Mucosa of descending colon (tissue), 3 donors: ENCODE measurements at regions not wholly inside any gene's neighbourhood (a gene's known extent, or its start where the extent isn't known, plus 50 kb on each side); places are given as distances from the start of the nearest gene placed in this dataset.

Experiments used
- ATAC-seq: fragments of 200-7000 bp; cut with Tn5 transposase; one replicate; pipeline ENCODE4 v1.9.1; 2020; ENCODE audit warnings: mild to moderate bottlenecking, moderate library complexity
- DNase-seq, 3 donors: peaks; one replicate each; pipeline ENCODE4 v3.0.0-alpha.2; 2020
- H3K36me3 ChIP-seq: fragments of 200-600 bp; one replicate; pipeline ENCODE4 v1.8.0; 2021; ENCODE audit warnings: low read depth, mild to moderate bottlenecking
- H3K4me1 ChIP-seq: fragments of 200-600 bp; one replicate; pipeline ENCODE4 v1.8.0; 2021; ENCODE audit warnings: low read depth, mild to moderate bottlenecking
- H3K4me3 ChIP-seq: fragments of 200-600 bp; one replicate; pipeline ENCODE4 v1.8.0; 2021; ENCODE audit warnings: mild to moderate bottlenecking
- H3K9me3 ChIP-seq: fragments of 200-600 bp; one replicate; pipeline ENCODE4 v1.8.0; 2021; ENCODE audit warnings: mild to moderate bottlenecking
- intact Hi-C, 2 donors: fragments of 100-400 bp; cut with DNase I in 1 of 2; cut with micrococcal nuclease in 1 of 2; formaldehyde crosslinking; loops; one replicate each; pipeline versions ENCODE4 v1.11.0 to v1.11.1; 2022; cut with DNase I, micrococcal nuclease
- TF ChIP-seq, protein P1 (sequence below): fragments of 200-600 bp; IDR thresholded peaks from one replicate; pipeline ENCODE4 v1.8.0; 2022; ENCODE audit warnings: antibody characterized with exemption, mild to moderate bottlenecking
- donor health status: DM: no; HTN: no; CAD: no; lungs with moderate emphysema.
- donor health status: DM: no; HTN: no; CAD: no.
- donor health status: DM: no; HTN: yes; CAD: no.

DNA sequence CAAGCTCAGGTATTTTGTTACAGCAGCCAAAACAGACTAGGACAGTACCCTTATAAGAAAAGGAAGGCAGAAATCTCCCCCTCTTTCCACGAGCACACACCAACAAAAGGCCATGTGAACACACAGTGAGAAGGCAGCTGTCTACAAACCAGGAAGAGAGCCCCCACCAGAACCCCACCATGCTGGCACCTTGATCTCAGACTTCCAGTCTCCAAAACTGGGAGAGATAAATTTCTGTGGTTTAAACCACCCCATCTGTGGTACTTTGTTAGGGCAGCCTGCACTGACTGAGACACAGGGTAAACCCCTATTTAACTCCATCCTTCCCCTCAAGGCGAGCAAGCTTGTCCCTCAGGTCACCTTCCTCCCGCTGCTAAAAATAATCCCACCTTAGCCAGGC lies 475.8 kb upstream of the JARID2 start:
- Histone ChIP-seq H3K9me3 (no peaks in the 10 kb centered on the region), H3K36me3 (no peaks in the 10 kb centered on the region), H3K4me3 (no peak overlapping the region), H3K4me1 (no peaks in the 10 kb centered on the region)
- intact Hi-C loops = no loop called here
- TF ChIP-seq, protein P1, sequence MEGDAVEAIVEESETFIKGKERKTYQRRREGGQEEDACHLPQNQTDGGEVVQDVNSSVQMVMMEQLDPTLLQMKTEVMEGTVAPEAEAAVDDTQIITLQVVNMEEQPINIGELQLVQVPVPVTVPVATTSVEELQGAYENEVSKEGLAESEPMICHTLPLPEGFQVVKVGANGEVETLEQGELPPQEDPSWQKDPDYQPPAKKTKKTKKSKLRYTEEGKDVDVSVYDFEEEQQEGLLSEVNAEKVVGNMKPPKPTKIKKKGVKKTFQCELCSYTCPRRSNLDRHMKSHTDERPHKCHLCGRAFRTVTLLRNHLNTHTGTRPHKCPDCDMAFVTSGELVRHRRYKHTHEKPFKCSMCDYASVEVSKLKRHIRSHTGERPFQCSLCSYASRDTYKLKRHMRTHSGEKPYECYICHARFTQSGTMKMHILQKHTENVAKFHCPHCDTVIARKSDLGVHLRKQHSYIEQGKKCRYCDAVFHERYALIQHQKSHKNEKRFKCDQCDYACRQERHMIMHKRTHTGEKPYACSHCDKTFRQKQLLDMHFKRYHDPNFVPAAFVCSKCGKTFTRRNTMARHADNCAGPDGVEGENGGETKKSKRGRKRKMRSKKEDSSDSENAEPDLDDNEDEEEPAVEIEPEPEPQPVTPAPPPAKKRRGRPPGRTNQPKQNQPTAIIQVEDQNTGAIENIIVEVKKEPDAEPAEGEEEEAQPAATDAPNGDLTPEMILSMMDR = no peak
- ATAC-seq (no peak), DNase-seq (no peak)

DNA sequence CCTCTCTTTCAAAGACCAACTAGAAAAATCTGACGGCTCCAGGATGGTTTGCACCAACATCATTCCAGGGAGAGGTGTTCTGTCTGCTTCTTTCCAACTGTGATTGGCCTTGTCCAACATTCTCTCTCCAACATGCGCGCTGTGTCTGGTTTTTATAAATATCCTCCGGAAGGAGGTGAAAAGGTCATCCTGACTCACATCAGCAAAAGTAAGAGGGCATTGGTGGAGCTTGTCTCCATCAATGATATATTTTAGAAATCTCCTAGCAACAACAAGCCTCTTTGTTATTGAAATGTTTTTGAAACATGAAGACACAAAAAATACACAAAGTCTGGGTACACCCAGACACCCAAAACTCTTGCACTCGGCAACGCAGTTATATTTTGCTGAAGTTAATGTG lies 475.3 kb upstream of the JARID2 start:
- no peaks in the 10 kb centered on the region for H3K4me1 ChIP-seq
- H3K9me3 ChIP-seq = no peaks in the 10 kb centered on the region
- DNase-seq (no peak), ATAC-seq (no peak)
- H3K4me3 ChIP-seq = no peak overlapping the region
- TF ChIP-seq, protein P1 = no peak
- H3K36me3 ChIP-seq = no peaks in the 10 kb centered on the region
- intact Hi-C loops = no loop called here

DNA sequence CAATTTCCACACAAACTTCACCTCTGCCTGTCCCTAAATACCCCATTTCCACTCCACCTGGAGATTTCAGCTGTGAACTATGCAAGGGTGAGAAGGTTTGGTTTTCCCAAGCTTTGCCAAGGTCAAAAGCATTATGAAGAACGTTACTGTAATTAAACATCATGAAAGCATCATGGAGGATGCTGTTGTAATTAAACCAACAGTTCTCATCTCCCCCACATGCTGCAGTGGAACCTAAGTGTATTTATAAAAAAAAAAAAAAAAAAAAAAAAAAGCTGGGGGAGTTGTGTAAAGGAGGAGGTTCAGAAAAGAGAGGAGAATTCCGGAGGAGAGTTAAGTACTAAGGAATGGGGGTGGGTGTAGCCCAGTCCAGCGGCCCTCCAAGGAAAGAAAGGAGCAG lies 474.9 kb upstream of the JARID2 start:
- H3K4me1 ChIP-seq = no peaks in the 10 kb centered on the region
- ATAC-seq (no peak), DNase-seq (no peak)
- no peaks in the 10 kb centered on the region for H3K36me3 ChIP-seq
- no peaks in the 10 kb centered on the region for H3K9me3 ChIP-seq
- TF ChIP-seq, protein P1 = no peak
- no peak overlapping the region for H3K4me3 ChIP-seq
- intact Hi-C loops = no loop called here

DNA sequence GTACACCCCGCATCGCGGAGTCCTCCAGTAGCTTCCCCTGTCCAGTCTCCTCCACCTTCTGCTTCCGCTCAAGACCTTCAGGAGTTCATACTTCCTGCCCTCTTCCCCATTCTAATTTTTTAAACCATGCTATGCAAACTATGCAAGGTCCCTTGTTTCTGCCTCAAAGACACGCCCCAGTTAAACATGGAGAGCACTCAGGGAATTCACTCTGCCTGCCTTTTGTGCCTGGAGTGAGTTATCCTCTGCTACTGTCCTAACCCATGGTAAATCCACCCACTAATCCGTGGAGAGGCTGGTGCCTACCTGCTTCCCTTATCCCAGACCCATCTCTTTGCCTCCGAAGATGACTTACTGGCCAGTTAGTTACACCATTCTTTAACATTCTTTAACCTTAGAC lies 473.7 kb upstream of the JARID2 start:
- H3K4me1 ChIP-seq = no peaks in the 10 kb centered on the region
- no peak for DNase-seq
- intact Hi-C loops = no loop called here
- no peaks in the 10 kb centered on the region for H3K9me3 ChIP-seq
- H3K36me3 ChIP-seq = no peaks in the 10 kb centered on the region
- no peak for ATAC-seq
- H3K4me3 ChIP-seq = no peak overlapping the region
- TF ChIP-seq, protein P1 = no peak

DNA sequence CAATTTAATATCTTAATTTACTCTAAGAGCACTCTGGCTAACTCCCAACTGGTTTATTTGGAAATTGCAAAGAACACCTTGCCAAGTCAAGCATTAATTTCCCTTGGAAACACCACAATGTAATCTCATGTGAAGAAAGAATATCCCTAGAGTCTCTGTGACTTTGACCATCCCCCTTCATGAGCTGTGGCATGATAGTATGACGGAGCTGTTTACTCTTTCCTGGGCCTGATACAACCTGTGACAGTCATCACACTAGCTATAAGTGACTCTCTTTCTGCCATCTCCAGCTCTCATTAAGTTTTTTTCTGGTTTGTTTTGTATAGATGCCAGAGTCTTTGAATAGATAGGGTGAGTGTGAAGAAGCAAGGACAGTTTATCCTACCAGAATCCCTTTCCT lies 470.3 kb upstream of the JARID2 start:
- intact Hi-C loops = no loop called here
- no peaks in the 10 kb centered on the region for H3K36me3 ChIP-seq
- TF ChIP-seq, protein P1 = no peak
- H3K4me3 ChIP-seq = no peak overlapping the region
- no peaks in the 10 kb centered on the region for H3K4me1 ChIP-seq
- ATAC-seq = no peak
- no peaks in the 10 kb centered on the region for H3K9me3 ChIP-seq
- no peak for DNase-seq

DNA sequence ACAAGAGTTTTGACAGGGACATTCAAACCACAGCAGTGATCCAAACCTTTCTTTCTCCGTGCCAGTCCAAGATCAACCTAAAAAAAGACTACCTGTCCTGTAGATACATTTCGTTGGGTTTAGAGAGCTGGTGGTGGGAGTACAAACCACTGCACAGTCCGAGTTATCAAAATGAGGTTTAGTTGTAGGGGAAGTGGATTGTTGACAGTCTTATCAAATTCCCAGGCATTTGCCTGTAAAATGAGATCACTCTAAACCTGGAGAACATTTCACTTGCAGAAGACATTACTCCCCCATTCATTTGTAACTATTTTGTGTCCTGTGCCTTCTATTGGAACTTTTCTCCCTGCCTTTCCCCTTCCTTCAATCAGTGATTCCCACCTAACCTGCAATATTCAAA lies 469.6 kb upstream of the JARID2 start:
- TF ChIP-seq, protein P1 = no peak
- intact Hi-C loops = no loop called here
- no peaks in the 10 kb centered on the region for H3K9me3 ChIP-seq

More for the DNA sequence above, 469.6 kb upstream of the JARID2 start:
- no peaks in the 10 kb centered on the region for H3K4me1 ChIP-seq
- no peak for DNase-seq
- no peak for ATAC-seq
- no peak overlapping the region for H3K4me3 ChIP-seq
- H3K36me3 ChIP-seq = no peaks in the 10 kb centered on the region
